Activated CD8-positive, alpha-beta memory T cell treated with anti-CD3 and anti-CD28 coated beads, Interleukin-2, amount 50 U/mL, for 24 hours (primary cell): ENCODE measurements at regions not wholly inside any gene's neighbourhood (a gene's known extent, or its start where the extent isn't known, plus 50 kb on each side); places are given as distances from the start of the nearest gene placed in this dataset.
"Not testable (repeated sequence)": the region's sequence is repeated elsewhere in the genome, so short reads cannot be mapped to it uniquely, and the experiment has no call there.

Experiments used
- DNase-seq: peaks from one replicate; pipeline ENCODE4 v3.0.0-alpha.2; 2020; ENCODE audit errors: extremely low read depth

- DNase-seq, result no peak
These were observed 60.5 kb upstream of the USP25 start for GRCh38 chr21:15669247-15669646.

DNA sequence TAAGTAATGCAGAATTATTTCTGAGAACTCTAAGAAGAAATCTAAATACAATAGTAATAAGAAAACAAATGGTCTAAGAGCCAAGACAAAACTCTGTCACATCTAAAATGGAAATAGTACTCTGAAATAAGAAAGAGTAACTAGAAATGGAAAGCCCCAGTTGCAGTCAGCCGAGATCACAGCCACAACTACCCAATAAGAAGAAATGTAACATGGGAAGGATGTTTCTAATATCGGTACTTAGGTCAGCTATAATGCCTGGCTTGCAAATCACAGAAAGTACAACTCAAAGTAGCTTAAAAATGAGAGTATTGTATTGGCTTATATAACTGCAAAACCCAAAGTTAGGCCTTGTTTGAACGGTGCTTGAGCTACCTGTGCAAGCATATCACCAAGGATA is 58.6 kb upstream of the USP25 start:
- no peak for DNase-seq

GRCh38 chr21:15672578-15672977 is 57.2 kb upstream of the USP25 start:
- DNase-seq, result not testable (repeated sequence)

- no peak for DNase-seq
These were observed 52.8 kb upstream of the USP25 start for GRCh38 chr21:15676935-15677334.

- no peak for DNase-seq
These were observed 50.2 kb upstream of the USP25 start for GRCh38 chr21:15679630-15680029.
